A673 (cell line): ENCODE measurements at regions not wholly inside any gene's neighbourhood (a gene's known extent, or its start where the extent isn't known, plus 50 kb on each side); places are given as distances from the start of the nearest gene placed in this dataset.

ENCODE experiments used
- EZH2 ChIP-seq: fragments of 200-600 bp; sonication (generic); IDR thresholded peaks from 2 replicates; pipeline ENCODE4 v1.6.1; 2017; ENCODE audit warnings: borderline replicate concordance, low read depth, mild to moderate bottlenecking, mixed read lengths, antibody characterized with exemption, low read length; ENCODE audit not compliant: poor library complexity, severe bottlenecking
- TF ChIP-seq, protein P1 (sequence below): fragments of 300-800, 200-600 bp; sonication (generic); conservative IDR thresholded peaks from 2 replicates; pipeline ENCODE4 v1.5.1; 2017; ENCODE audit warnings: low read depth, mild to moderate bottlenecking, antibody characterized with exemption, low read length, moderate library complexity, mixed read lengths

- TF ChIP-seq, protein P1, sequence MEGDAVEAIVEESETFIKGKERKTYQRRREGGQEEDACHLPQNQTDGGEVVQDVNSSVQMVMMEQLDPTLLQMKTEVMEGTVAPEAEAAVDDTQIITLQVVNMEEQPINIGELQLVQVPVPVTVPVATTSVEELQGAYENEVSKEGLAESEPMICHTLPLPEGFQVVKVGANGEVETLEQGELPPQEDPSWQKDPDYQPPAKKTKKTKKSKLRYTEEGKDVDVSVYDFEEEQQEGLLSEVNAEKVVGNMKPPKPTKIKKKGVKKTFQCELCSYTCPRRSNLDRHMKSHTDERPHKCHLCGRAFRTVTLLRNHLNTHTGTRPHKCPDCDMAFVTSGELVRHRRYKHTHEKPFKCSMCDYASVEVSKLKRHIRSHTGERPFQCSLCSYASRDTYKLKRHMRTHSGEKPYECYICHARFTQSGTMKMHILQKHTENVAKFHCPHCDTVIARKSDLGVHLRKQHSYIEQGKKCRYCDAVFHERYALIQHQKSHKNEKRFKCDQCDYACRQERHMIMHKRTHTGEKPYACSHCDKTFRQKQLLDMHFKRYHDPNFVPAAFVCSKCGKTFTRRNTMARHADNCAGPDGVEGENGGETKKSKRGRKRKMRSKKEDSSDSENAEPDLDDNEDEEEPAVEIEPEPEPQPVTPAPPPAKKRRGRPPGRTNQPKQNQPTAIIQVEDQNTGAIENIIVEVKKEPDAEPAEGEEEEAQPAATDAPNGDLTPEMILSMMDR = no peak
- no peak for TF ChIP-seq EZH2
Observed at GRCh38 chr13:97640268-97640667, 206.3 kb downstream of the RAP2A start.
